HAP-1 (cell line): ENCODE measurements at regions not wholly inside any gene's neighbourhood (a gene's known extent, or its start where the extent isn't known, plus 50 kb on each side); places are given as distances from the start of the nearest gene placed in this dataset.
"Not testable (repeated sequence)": the region's sequence is repeated elsewhere in the genome, so short reads cannot be mapped to it uniquely, and the experiment has no call there.

Experiments
- DNase-seq, 2 experiments: peaks; one replicate each; pipeline ENCODE4 v3.0.0-alpha.2; 2016 to 2020; ENCODE audit warnings: low spot score in 2 of 2
- H3K27me3 ChIP-seq: fragments of 250-450 bp; sonication (Bioruptor Pico); 2 replicates; pipeline ENCODE4 v1.5.1; 2020; ENCODE audit warnings: low read depth, mild to moderate bottlenecking, moderate library complexity
- H3K36me3 ChIP-seq: fragments of 250-450 bp; sonication (Bioruptor Pico); replicated peaks from 2 replicates; pipeline ENCODE4 v1.5.1; 2020; ENCODE audit warnings: mild to moderate bottlenecking
- H3K4me1 ChIP-seq: fragments of 250-450 bp; sonication (Bioruptor Pico); 2 replicates; pipeline ENCODE4 v1.5.1; 2020; ENCODE audit warnings: mild to moderate bottlenecking
- H3K4me3 ChIP-seq: fragments of 250-450 bp; sonication (Bioruptor Pico); 2 replicates; pipeline ENCODE4 v1.5.1; 2020; ENCODE audit warnings: mild to moderate bottlenecking, moderate library complexity
- H3K9me3 ChIP-seq: fragments of 250-450 bp; sonication (Bioruptor Pico); 2 replicates; pipeline ENCODE4 v1.5.1; 2020; ENCODE audit warnings: mild to moderate bottlenecking, moderate library complexity
- in situ Hi-C: fragments of 300-500 bp; cut with MboI; formaldehyde crosslinking; loops from 3 replicates; pipeline ENCODE4 v1.14.3; 2020; ENCODE audit warnings: low sequenced_read_pairs, inconsistent platforms, mixed read lengths

DNA sequence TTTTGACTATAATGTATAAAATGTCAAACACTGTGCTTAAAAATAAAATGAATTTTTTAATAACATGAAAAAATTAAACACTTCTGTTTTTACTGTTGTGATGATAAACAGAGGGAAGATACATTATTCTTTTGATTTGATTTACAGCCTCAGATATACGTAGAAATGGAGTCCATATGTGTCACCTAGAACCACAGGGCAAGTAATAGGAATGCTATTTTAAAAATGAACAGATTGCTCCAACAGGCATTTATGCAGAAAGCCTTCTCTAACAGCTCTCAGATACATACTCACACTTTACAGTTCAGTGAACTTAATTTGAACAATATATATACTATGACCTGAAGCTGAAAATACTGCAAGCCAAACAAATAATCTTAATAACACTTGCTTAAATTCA, 1551.0 kb downstream of the GRIK2 start:
- in situ Hi-C loops: no loop called here
- no peaks in the 10 kb centered on the region for H3K9me3 ChIP-seq
- no peak overlapping the region for H3K4me3 ChIP-seq
- H3K27me3 ChIP-seq: 0 out of 2 replicates have a peak, but pooled peaks cover 3% of the 10 kb centered on the region
- no peaks in the 10 kb centered on the region for H3K36me3 ChIP-seq
- H3K4me1 ChIP-seq: no peaks in the 10 kb centered on the region
- DNase-seq: no peak

GRCh38 chr6:102942206-102942605, 1548.7 kb downstream of the GRIK2 start:
- Histone ChIP-seq H3K36me3 (no peaks in the 10 kb centered on the region), H3K4me3 (no peak overlapping the region), H3K9me3 (no peaks in the 10 kb centered on the region), H3K27me3 (no peaks in the 10 kb centered on the region), H3K4me1 (no peaks in the 10 kb centered on the region)
- in situ Hi-C loops: no loop called here
- no peak for DNase-seq

DNA sequence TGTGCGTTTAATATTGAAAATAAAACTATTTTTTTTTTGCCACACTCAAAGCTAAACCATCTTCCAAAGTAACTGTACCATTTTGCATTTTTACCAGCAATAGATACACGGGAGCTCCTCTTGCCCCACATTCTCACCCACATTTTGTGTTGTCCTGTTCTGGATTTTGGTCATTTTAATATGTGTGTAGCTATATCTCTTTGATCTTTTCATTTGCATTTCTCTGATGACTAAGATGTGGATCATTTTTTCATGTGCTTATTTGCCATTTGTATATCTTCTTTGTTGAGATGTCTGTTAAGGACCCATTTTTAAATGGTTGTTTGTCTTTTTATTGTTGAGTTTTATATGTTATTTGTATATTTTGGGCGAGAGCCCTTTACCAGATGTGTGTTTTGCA, 1543.5 kb downstream of the GRIK2 start:
- H3K4me3 ChIP-seq: no peak overlapping the region
- no peaks in the 10 kb centered on the region for H3K27me3 ChIP-seq
- in situ Hi-C loops: no loop called here
- no peaks in the 10 kb centered on the region for H3K9me3 ChIP-seq
- no peak for DNase-seq
- H3K36me3 ChIP-seq: no peaks in the 10 kb centered on the region
- no peaks in the 10 kb centered on the region for H3K4me1 ChIP-seq

DNA sequence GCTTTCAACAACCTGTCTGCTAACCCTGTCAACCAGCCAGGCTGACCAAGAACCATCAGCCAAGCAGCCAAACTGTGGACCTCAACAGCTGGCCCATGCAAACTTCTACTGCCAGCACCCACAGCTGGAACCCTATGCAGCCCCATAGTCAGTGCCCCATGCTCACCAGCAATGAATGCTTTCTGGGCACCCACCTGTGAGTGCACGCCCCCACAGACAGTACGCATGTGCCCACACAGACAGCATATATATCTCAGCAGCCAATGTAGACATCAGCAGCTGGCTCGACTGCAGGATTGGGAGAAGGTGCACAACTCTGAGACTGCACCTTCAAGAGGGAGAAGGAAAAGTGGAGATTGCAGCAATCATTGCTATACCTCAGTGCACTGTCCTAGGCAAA, 1534.6 kb downstream of the GRIK2 start:
- Histone ChIP-seq H3K27me3 (no peaks in the 10 kb centered on the region), H3K9me3 (no peaks in the 10 kb centered on the region), H3K4me3 (no peak overlapping the region), H3K36me3 (no peaks in the 10 kb centered on the region), H3K4me1 (no peaks in the 10 kb centered on the region)
- no peak for DNase-seq
- in situ Hi-C loops: no loop called here

GRCh38 chr6:102918161-102918560, 1524.7 kb downstream of the GRIK2 start:
- no peaks in the 10 kb centered on the region for H3K4me1 ChIP-seq
- no peaks in the 10 kb centered on the region for H3K9me3 ChIP-seq
- in situ Hi-C loops: no loop called here
- DNase-seq: no peak
- no peaks in the 10 kb centered on the region for H3K36me3 ChIP-seq
- H3K4me3 ChIP-seq: no peak overlapping the region
- no peaks in the 10 kb centered on the region for H3K27me3 ChIP-seq

- H3K27me3 ChIP-seq: no peaks in the 10 kb centered on the region
- no peaks in the 10 kb centered on the region for H3K9me3 ChIP-seq
- H3K36me3 ChIP-seq: no peaks in the 10 kb centered on the region
- no peak for DNase-seq
- no peak overlapping the region for H3K4me3 ChIP-seq
- H3K4me1 ChIP-seq: no peaks in the 10 kb centered on the region
- in situ Hi-C loops: no loop called here
Measured at GRCh38 chr6:102911571-102911970, 1518.1 kb downstream of the GRIK2 start.

GRCh38 chr6:102910701-102911139, 1517.2 kb downstream of the GRIK2 start:
- H3K36me3 ChIP-seq, H3K27me3 ChIP-seq, H3K4me1 ChIP-seq, DNase-seq, in situ Hi-C loops, H3K4me3 ChIP-seq, H3K9me3 ChIP-seq: not testable (repeated sequence)

GRCh38 chr6:102907181-102907580, 1513.7 kb downstream of the GRIK2 start:
- Histone ChIP-seq H3K27me3 (no peaks in the 10 kb centered on the region), H3K9me3 (no peaks in the 10 kb centered on the region), H3K36me3 (no peaks in the 10 kb centered on the region), H3K4me1 (no peaks in the 10 kb centered on the region), H3K4me3 (no peak overlapping the region)
- in situ Hi-C loops: no loop called here
- DNase-seq: no peak

DNA sequence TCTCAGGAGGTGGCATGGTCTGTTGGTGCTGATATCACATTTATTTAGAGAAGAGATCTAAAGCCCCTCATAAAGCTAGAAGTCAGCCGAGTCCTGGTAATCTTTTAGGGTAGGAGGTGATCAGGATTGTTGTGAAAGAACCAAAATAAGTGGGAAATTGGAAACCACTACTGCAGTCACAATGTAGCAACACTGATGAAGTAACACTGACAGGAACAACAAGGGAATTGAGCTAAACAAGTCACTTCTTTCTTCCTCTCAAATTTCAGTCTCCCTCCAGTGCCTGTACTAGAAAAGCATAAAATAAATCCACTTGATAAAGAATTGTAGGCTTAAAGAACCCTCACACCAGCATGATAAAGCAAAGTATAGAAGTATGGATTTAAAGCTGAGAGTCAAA, 1509.0 kb downstream of the GRIK2 start:
- H3K4me1 ChIP-seq: no peaks in the 10 kb centered on the region
- DNase-seq: no peak
- H3K36me3 ChIP-seq: no peaks in the 10 kb centered on the region
- in situ Hi-C loops: no loop called here
- no peak overlapping the region for H3K4me3 ChIP-seq
- H3K27me3 ChIP-seq: no peaks in the 10 kb centered on the region
- no peaks in the 10 kb centered on the region for H3K9me3 ChIP-seq

GRCh38 chr6:102895683-102896082, 1502.2 kb downstream of the GRIK2 start:
- Histone ChIP-seq H3K9me3 (no peaks in the 10 kb centered on the region), H3K27me3 (peaks cover 7% of the 10 kb centered on the region; the same call in 1 of the 2 replicates), H3K36me3 (no peaks in the 10 kb centered on the region), H3K4me3 (no peak overlapping the region), H3K4me1 (no peaks in the 10 kb centered on the region)
- in situ Hi-C loops: no loop called here
- DNase-seq: no peak

GRCh38 chr6:102885165-102885564, 1491.7 kb downstream of the GRIK2 start:
- in situ Hi-C loops: no loop called here
- Histone ChIP-seq H3K4me3 (no peak overlapping the region), H3K36me3 (no peaks in the 10 kb centered on the region), H3K4me1 (no peaks in the 10 kb centered on the region), H3K27me3 (peaks cover 37% of the 10 kb centered on the region), H3K9me3 (no peaks in the 10 kb centered on the region)
- DNase-seq: no peak

DNA sequence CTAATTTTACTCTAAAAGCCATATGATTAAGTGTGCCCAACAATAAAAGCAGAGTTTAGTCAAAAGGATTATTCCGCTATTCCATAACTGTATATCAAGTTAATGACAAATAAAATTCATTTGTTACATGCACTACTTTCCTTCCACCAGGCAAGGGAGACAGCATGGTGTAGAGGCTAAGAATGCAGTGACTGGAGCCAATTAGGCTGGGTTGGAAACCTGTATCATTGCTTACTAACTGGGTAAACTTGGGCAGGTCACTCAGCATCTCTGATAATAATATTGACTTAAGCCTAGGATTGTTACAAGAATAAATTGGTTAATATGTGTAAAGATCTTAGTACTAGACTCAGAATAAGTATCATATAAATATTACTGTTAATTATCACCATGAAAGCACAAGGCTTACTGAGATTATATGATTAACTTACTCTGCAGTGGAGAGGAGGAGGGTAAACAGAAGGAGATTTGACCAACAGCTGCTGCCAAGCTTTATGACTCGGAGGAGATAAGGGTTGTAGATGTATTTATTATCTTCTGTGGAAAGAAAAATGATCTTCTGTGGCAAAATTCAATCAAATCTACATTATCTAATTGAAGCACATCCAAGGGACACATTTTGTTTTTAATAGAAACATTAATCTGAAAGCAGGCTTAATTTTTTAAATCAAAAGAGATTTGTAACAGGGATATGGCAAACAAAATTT, 1459.9 kb downstream of the GRIK2 start:
- Histone ChIP-seq H3K9me3 (no peaks in the 10 kb centered on the region), H3K4me3 (no peak overlapping the region), H3K27me3 (no peaks in the 10 kb centered on the region), H3K4me1 (peaks cover 9% of the 10 kb centered on the region), H3K36me3 (no peaks in the 10 kb centered on the region)
- DNase-seq: no peak
- in situ Hi-C loops: no loop called here

DNA sequence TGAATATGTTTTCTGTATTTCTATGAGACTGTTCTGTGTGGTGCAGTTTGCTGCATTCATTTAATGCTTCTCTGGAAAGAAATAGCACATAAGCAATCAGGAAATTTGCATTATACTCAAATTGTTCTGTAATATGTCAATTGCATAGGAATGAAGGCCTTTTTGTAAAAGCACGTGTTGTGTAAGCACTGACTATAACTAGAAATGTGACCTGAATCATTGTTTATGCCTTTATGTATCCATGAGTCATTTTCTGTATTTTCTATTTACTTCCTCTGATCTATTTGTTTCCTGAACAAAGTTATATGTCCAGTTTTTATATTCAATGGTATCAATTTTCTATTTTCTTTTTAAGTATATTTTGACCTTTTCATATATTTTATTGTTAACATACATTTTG, 1455.3 kb downstream of the GRIK2 start:
- in situ Hi-C loops: no loop called here
- no peaks in the 10 kb centered on the region for H3K9me3 ChIP-seq
- peaks cover 9% of the 10 kb centered on the region for H3K4me1 ChIP-seq
- no peaks in the 10 kb centered on the region for H3K27me3 ChIP-seq
- no peak for DNase-seq
- H3K4me3 ChIP-seq: no peak overlapping the region
- no peaks in the 10 kb centered on the region for H3K36me3 ChIP-seq

DNA sequence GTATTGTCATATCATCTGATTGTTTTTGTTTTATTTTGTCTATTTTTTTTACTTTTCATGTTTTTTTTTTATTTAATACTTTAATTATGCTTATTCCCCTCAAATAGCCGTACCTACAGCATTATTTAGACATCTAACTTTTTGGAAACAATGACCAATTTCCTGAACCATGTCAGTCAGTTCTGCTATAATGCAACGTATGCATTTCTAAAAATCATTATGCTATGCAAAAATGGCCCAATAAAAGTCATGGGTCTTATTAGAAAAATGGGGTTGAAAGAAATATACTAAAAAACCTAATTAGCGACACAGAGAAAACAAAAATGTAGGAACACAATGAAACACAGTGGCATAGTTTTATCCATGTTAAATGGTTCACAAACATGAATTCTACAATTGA, 1454.7 kb downstream of the GRIK2 start:
- no peaks in the 10 kb centered on the region for H3K27me3 ChIP-seq

GRCh38 chr6:102841060-102841459, 1447.6 kb downstream of the GRIK2 start:
- in situ Hi-C loops: no loop called here
- H3K4me3 ChIP-seq: no peak overlapping the region
- H3K9me3 ChIP-seq: no peaks in the 10 kb centered on the region
- H3K4me1 ChIP-seq: no peaks in the 10 kb centered on the region
- no peaks in the 10 kb centered on the region for H3K36me3 ChIP-seq
- no peaks in the 10 kb centered on the region for H3K27me3 ChIP-seq
- DNase-seq: no peak

More for the DNA sequence above, 1454.7 kb downstream of the GRIK2 start:
- Histone ChIP-seq H3K4me3 (no peak overlapping the region), H3K4me1 (peaks cover 9% of the 10 kb centered on the region), H3K36me3 (no peaks in the 10 kb centered on the region), H3K9me3 (no peaks in the 10 kb centered on the region)
- in situ Hi-C loops: no loop called here
- no peak for DNase-seq
